NCI-H1092 treated with DMSO at 0.1 percent for 48 hours (cell line): ENCODE measurements at regions not wholly inside any gene's neighbourhood (a gene's known extent, or its start where the extent isn't known, plus 50 kb on each side); places are given as distances from the start of the nearest gene placed in this dataset.
"Not testable (repeated sequence)": the region's sequence is repeated elsewhere in the genome, so short reads cannot be mapped to it uniquely, and the experiment has no call there.

Experiments used
- DNase-seq: peaks from one replicate; lab custom pipeline; 2025; lab: John Stamatoyannopoulos, UW

DNA sequence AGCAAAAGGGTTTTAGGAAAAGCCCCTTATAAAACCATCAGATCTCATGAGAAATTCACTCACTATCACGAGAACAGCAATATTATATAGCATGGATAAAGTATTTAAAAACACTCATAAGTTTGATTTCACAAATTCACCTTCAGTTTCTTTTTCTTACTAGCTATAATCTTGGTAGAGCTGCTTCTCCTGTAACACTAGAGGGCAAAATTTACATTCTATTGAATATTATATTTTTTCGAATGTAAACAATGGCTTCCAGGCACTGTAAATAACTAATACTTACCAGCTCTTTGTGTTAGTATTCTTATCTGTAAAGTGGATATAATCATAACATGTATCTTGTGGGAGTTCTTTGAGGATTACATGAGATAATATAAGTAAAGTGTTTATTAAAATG, 259.6 kb downstream of the CCER1 start:
- DNase-seq = no peak

DNA sequence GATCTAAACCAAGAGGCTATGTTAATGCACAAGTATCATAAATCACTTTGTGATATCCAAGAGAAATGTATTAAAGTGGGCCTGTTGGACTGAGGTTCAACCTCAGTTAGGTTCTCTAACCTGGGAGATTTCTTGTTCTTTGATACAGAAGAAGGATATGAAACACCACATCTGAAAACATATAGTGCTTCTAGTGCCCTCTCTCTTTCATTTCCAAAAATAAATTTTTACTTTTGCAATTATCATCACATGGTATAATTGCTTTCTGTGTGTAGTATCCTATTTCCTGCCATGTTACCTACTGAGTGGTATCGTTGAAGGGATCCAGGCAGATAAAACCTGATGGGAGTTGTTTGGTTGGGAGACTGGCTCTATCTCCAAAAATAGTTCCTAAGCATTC, 264.9 kb downstream of the CCER1 start:
- DNase-seq = no peak

DNA sequence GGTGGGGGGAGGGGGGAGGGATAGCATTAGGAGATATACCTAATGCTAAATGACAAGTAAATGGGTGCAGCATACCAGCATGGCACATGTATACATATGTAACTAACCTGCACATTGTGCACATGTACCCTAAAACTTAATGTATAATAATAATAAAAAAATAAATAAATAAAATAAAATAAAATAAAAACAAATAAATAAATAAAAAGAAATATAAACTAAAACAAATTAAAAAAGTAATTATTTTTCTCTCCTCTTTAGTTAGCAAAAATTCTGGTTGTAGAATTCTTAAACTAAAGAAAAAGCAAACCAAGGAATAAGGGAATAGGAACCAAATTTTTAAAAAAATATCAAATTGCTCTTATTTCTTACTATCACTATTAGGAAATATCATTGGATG, 267.3 kb downstream of the CCER1 start:
- not testable (repeated sequence) for DNase-seq

DNA sequence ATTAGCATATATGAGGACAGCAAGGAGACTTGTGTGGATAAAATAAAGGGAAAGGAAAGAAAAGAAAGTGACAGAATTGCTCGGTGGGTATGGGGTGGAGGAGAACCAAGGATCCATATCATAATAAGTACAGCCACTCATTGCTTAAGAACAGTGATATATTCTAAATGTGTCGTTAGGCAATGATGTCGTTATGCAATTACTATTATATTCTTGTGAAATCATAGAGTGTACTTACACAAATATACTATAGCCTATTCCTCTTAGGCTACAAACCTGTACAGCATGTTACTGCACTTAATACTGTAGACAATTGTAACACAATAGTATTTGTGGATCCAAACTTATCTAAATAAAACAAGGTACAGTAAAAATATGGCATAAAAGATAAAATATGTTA, 271.1 kb downstream of the CCER1 start:
- DNase-seq = no peak

DNA sequence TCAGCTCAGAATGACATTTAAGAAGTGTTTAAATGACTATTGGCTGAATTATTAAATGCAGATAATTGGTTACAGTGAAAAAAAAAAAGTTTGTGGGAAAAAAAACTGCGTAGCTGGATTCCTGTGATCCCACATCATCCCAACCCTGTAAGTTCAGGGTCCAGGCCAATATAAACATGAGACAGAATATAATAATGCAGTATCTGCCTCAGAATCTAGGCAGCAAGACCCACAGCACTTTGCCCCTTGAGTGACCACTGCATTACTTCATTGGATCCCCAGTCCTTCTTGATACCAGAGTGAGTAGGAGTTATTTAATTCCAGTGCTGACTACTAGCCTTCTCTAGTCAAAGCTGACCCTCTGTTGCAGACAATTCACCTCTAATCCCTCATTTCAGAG, 272.6 kb downstream of the CCER1 start:
- no peak for DNase-seq

DNA sequence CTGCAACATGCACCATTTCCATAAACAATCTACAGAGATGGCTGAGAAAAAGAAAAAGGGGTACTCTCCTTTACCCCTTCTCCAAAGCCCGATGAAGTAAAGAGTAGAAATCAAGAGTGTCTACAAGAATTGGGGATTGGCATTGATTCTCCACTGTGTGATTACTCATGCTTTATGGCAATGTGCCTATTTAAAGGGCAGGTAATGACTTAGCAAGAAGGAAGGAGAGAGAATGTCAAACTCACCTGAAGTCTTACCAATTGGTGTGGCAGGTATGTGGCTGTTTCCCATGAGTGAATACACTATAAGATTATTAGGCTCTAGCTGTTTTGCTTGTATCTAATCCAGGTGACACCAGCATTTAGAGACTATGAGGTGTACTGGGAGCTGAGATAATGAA, 275.3 kb downstream of the CCER1 start:
- no peak for DNase-seq

DNA sequence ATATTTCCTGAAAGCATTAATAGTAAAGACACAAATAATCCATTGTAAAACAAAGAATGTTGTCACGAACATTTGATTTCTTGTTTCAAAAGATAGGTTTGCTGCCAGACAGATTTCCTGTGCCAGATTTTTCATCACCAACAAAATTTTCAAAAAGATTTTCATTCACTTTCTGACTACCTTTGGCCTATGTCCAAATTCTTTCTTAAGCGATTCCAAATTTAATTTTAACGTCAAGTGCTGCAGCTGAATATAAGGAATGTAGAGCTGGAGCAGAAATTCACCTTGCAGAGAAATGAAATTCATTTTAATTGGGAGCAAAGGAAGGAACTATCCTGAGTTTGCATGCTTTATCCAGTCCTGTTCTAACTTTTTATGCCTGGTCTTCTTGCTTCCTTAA, 277.4 kb downstream of the CCER1 start:
- DNase-seq = no peak

DNA sequence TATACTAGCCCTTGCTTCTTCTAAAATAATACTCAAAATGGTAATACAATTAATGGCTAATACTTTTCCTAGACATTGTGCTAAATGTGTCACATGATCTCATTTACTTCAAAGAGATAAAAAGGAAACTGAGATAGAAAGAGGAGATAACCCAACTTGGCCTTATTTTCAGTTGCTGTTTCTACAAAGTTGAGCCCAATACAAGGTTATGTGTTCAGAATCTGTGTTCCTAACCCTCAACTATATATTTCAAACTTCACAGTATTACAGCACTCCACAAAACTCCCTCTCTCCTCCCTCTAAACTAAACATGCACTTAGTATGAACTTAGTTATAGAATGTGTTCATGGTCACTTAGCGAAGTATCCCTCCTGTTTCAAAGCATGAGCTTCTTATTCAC, 277.9 kb downstream of the CCER1 start:
- DNase-seq = no peak

DNA sequence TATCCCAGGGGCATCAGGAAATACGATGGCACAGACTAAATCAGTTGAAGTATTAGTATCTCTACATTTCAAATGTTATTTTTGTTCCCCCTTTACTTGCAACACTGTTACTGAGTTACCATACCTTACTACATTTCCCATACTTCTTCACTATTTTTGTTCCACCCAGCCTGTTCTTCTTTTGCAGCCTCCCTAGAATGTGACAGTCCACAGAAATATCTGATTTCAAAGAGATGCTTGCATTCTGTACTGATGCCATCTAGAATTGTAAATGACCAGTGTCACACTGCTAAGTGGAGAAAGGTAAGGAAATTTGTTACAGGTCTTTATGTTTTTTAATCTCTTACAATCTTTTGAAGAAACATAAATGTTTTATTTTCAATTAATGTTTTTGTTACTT, 279.9 kb downstream of the CCER1 start:
- no peak for DNase-seq

DNA sequence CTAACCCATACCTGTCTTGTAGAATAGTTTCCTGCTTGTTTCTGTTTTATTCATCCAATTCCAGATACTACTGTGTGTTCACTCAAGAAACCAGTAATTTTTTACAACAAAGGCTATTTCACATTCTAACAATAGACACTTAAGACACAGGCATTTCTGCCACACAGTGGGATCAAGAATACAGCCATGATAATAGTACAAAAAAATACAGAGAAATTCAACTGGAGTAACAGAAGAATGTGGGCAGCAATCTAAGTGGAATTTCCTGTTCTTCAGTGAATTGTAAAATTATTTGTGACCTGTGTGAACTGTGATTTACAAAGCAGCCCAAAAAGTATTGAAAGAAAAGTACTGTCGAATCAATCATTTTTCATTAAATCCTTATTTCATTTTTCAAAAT, 282.9 kb downstream of the CCER1 start:
- no peak for DNase-seq

DNA sequence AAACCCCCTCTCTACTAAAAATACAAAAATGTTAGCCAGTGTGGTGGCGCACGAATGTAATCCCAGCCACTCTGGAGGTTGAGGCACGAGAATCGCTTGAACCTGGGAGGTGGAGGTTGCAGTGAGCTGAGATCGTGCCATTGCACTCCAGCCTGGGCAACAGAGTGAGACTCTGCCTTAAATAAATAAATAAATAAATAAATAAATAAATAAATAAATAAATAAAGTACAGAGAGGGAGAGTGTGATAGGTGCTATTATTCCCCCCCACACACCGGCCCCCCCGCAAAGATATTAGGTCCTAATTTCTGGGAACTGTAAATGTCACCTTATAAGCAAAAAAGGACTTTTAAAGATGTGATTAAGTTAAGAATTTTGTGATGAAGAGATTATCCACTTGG, 291.0 kb downstream of the CCER1 start:
- not testable (repeated sequence) for DNase-seq

DNA sequence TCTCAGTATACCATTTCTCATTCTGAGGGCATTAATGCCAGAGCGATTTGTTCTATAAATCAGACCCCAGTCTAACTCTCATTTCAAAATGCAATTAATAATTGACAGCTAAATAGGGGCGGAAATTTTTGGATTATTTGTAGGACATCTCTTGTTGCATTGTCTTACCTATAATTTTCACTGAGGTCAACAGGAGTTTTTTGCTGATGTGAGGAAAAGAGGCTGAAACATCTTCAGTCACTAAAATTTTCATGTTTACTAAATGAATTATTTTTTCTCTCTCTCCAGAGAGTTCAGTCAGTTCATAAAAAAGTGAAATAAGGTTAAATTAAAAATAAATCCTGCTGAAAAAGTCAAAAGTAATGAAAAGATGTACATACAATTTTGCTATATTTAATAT, 295.9 kb downstream of the CCER1 start:
- DNase-seq = no peak

DNA sequence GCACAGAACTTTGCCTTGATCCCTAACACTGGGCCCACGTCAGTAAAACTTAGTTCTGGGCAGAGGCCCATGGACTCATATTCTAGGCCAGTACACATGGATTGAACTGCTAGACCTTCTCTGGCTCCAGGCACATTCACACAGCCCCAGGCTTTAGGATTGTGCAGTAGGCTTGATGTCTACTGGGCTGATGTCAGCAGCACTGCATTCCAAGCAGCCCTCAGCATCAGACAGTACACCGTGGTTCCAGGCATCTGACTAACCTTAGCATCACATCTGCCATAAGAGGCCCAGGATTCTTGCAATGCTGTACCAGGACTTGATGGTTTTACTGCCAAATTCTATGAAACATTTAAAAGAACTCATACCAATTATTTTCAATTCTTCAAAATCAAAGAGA, 301.9 kb downstream of the CCER1 start:
- no peak for DNase-seq

DNA sequence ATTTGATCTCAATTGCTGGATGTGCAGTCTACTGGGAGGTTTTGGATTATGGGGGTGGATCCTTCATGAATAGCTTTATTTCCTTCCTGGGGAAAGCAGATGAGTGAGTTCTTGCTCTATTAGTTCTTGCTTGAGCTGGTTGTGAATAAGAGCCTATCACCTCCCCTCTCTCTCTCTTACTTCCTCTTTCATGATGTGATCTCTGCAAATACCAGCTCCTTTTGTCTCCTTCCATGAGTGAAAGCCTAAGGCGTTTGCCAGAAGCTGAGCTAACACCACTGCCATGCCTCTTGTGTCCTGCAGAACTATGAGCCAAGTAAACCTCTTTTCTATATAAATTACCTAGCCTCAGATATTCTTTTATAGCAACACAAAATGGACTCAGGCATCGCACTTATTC, 302.7 kb downstream of the CCER1 start:
- no peak for DNase-seq

DNA sequence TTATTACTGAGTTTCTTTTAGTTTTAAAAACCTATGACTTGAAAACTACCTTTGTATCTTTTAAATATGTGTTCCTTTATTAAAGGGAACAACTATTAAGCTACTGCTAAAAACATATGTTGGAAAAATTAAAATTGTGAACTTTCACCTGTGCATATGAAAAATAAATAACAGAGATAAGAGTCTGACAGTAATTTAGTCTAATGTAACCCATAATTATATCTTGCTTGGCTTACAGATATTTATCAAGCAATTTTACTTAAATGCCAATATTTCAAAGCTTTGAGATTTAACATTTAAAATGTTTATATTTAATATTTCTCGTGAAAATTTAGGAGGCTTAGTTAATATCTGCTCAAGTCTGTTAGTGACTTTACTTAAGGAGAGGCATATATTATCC, 309.8 kb downstream of the CCER1 start:
- DNase-seq = no peak

DNA sequence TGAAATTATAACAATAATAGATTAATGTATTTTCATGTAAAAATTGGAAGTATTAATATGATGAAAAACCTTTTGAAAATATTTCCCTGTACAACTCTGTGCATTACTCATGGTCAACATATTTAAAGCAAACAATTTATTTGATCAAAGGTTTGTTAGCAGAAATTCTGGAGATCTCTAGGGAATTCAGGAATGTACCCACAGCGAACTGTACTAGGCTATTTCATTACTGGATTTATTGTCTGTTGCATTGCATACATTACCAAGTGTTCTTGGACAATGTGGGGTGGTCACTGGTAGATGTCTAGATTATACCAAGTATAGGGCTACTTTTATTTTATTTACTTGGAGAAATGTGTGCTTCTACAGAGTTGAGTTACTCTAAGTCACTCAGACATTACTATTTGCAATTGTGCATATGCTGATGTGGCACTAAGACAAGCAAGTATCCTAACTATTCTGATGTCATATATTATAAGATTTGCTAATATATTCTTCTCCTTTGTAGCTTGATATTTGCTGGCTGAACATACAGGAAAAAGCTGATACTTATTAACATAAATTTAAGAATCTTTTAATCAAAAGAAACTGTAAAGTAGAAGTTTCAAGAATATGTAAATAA, 323.3 kb downstream of the CCER1 start:
- no peak for DNase-seq

DNA sequence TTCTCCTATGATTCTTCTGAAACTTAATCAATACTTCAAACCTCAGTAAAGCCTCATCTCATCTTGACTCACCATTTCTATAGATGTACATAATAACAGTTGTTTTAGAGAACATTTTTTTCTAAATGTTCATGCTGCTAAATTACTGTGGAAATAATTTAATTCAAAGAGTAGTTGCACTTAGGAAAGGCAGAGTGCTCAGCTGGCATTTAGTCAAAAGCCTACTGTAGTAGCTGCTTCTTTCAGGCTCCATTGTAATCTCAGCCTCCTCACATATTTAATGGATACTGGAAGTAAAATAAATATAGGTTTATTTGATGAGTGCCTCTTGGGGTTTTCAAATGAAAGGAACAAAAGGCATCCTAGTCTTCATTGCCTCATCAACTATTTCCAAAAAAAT, 325.0 kb downstream of the CCER1 start:
- peak; percentile 94 for DNase-seq

DNA sequence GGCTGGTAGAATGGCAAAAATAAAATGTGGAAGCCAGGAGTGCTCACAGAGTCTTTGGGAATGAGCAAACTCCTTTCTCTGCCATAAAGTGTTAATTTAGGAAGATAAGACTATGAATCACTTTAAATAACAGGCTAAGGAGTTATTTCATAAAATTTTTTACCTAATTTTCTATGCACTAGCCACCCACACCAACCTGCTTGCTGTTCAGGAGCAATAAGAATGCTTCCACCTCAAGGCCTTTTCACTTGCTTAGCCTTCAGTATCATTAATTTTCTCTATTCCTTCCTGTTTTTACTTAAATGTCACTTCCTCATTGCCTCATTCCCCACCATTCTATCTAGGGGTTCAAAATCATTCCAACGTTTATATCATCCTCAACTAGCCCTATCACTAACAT, 326.8 kb downstream of the CCER1 start:
- DNase-seq = no peak

DNA sequence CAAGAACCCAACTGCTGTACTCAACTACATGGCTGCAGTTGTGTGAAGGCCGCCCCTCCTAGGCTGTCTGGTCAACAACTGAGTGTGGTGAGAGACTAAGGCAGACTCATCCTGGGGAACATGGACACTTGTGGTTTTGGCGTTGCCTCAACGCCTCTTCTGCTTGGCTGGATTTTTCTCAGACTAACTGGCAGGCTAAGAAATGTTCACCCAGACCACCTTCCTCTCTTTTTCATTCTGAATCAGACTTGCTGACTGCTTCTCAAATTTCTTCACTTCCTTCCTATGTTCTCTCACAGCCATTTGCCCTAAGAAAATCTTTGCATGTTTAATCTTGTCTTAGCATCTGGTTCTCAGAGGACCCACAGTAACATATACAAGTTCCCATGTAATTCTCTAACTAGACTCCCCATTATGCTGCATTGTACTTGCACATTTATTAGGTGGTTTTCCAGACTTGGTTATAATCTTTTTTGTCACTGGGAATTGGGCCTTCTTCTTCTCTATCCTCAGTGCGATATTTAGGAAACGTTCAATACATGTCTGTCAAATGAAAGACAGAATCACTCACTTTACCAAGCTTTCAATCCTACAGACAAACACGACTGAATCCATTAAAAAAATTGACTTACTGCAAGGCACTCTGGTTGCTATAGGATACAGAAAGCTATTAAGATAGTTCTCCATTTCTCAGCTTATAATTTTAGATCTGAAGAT, 327.6 kb downstream of the CCER1 start:
- DNase-seq = no peak

DNA sequence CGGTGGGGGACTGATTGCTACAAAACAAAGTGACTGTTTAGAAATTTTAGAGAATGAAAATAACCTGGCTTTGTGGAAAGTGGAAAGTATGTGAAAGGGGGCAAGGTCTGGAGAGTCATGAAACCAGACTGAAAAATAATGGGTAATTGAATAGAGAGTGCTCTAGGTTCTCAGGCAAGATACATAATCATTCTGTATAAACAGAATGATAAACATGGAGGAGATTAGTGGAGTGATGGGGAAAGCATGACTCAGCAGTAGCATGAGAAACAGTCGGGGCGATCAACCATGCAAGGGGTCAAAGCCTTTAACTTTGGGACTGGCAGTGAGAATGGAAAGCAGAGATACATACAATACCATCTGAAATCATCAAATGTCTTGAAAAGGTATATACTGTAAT, 332.5 kb downstream of the CCER1 start:
- no peak for DNase-seq

DNA sequence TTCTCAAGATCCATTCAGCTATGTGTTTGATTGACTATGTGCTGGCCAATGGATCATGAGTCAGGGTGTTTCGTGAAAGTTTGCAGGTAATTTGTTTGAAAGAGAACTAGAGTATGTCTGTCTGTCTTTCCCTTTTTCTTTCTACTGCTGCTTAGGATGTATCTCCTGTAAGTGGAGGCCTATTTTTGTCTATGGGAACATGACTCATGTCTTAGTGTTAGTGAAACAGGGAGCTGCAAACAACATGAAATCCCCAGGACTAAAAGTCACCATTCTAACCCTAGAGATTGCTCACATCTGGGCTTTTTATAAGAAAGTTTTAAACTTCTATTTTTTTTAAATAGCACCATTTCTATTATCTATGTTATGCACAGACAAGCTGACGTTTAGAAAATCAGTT, 333.0 kb downstream of the CCER1 start:
- no peak for DNase-seq

DNA sequence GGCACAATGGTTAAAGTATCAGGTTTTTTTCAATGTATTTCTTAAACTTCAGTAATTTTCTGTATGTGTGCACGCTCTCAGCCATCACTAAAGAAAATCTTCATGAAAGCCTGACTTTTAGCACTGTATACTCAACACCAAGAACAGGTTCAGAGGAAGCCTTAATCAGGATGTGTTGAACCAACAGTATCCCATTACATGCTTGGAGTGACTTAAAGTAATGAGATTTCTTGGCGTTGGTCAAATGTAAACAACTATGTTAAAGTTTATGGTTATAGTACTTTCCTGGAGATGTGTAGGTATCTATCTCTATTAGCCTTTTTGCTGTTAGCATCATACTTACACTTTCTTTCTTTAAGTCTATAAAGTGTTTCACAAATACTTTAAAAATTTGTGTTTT, 335.0 kb downstream of the CCER1 start:
- DNase-seq = no peak

DNA sequence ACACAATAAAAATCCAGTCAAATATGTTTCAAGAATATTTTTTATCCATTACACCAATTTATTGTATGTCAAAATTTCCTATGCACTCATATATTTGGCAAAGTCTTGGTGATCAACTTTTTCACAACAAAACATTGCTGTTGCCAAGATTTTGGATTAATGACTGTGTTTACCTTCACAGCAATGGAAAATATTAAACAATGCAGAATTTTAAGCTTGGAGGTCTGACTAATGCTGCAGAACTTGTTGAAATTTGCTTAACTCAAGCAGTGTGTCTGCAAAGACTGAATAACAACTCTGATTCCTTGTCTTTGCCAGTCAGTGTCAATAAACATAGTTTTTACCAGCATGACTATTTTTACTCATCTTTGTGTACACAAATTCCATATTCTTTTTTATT, 336.4 kb downstream of the CCER1 start:
- no peak for DNase-seq

DNA sequence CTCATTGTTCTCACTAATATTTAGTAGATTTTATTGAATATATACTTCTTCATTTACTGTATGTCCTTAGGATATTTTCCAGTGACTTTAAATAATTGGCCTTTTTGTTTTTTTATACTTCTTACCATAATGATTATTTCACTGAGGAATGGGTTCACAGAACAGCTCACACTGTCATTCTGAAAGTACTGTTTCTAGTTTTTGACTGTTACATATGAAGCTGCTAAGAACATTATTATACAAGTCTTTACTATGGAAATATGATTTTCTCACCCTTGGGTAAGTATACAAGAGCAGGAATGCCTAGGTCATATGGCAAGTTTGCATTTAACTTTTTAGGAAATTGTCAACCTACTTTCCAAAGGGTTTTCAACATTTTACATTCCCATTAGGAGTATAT, 343.1 kb downstream of the CCER1 start:
- DNase-seq = no peak
